H9 (cell line): ENCODE measurements at regions not wholly inside any gene's neighbourhood (a gene's known extent, or its start where the extent isn't known, plus 50 kb on each side); places are given as distances from the start of the nearest gene placed in this dataset.

Source experiments
- DNase-seq: peaks from one replicate; pipeline ENCODE4 v3.0.0-alpha.2; 2017
- H2AFZ ChIP-seq: one replicate; pipeline ENCODE4 v1.6.1; 2013; ENCODE audit warnings: mild to moderate bottlenecking, low read length, control low read depth, moderate library complexity
- H2AK5ac ChIP-seq: 2 replicates; pipeline ENCODE4 v1.6.1; 2013; ENCODE audit warnings: low read length, control low read depth, mixed read lengths; ENCODE audit not compliant: insufficient read length
- H2BK120ac ChIP-seq: one replicate; pipeline ENCODE4 v1.6.1; 2013; ENCODE audit warnings: low read depth, mild to moderate bottlenecking, low read length, control low read depth, inconsistent platforms; ENCODE audit not compliant: poor library complexity, severe bottlenecking
- H2BK12ac ChIP-seq: 2 replicates; pipeline ENCODE4 v1.6.1; 2013; ENCODE audit warnings: low read length, control low read depth, mixed read lengths, low read depth; ENCODE audit not compliant: insufficient read length
- H2BK15ac ChIP-seq: 2 replicates; pipeline ENCODE4 v1.6.1; 2013; ENCODE audit warnings: low read depth, low read length, control low read depth
- H2BK20ac ChIP-seq: one replicate; pipeline ENCODE4 v1.6.1; 2013; ENCODE audit warnings: low read depth, mild to moderate bottlenecking, low read length, control low read depth, inconsistent platforms; ENCODE audit not compliant: poor library complexity, severe bottlenecking
- H2BK5ac ChIP-seq: 2 replicates; pipeline ENCODE4 v1.6.1; 2013; ENCODE audit warnings: low read length, control low read depth, mixed read lengths; ENCODE audit not compliant: insufficient read length
- H3K14ac ChIP-seq: 2 replicates; pipeline ENCODE4 v1.6.1; 2013; ENCODE audit warnings: low read length, control low read depth; ENCODE audit not compliant: insufficient read depth
- H3K18ac ChIP-seq: 2 replicates; pipeline ENCODE4 v1.6.1; 2013; ENCODE audit warnings: low read depth, mild to moderate bottlenecking, mixed read lengths, low read length, control low read depth; ENCODE audit not compliant: insufficient read length
- H3K23ac ChIP-seq: 2 replicates; pipeline ENCODE4 v1.6.1; 2013; ENCODE audit warnings: low read length, control low read depth, mixed read lengths, low read depth; ENCODE audit not compliant: insufficient read length
- H3K23me2 ChIP-seq: 2 replicates; pipeline ENCODE4 v1.6.1; 2013; ENCODE audit warnings: low read depth, mild to moderate bottlenecking, mixed read lengths, low read length, control low read depth; ENCODE audit not compliant: insufficient read length, poor library complexity, severe bottlenecking
- H3K27ac ChIP-seq: 2 replicates; pipeline ENCODE4 v1.5.1; 2013; ENCODE audit warnings: low read length, control low read depth, mixed read lengths, low read depth; ENCODE audit not compliant: insufficient read length
- H3K27me3 ChIP-seq: 2 replicates; pipeline ENCODE4 v1.6.1; 2013; ENCODE audit warnings: low read length, control low read depth, inconsistent platforms; ENCODE audit not compliant: insufficient read depth
- H3K4ac ChIP-seq: 2 replicates; pipeline ENCODE4 v1.6.1; 2013; ENCODE audit warnings: low read depth, mild to moderate bottlenecking, control low read depth, inconsistent platforms, low read length, moderate library complexity
- H3K4me1 ChIP-seq: 2 replicates; pipeline ENCODE4 v1.6.1; 2013; ENCODE audit warnings: low read length, control low read depth, inconsistent platforms; ENCODE audit not compliant: insufficient read depth
- H3K4me2 ChIP-seq: 2 replicates; pipeline ENCODE4 v1.6.1; 2013; ENCODE audit warnings: low read length, control low read depth, mixed read lengths; ENCODE audit not compliant: insufficient read length, insufficient read depth
- H3K56ac ChIP-seq: 2 replicates; pipeline ENCODE4 v1.6.1; 2013; ENCODE audit warnings: low read depth, mild to moderate bottlenecking, mixed read lengths, low read length, control low read depth; ENCODE audit not compliant: insufficient read length
- H3K79me1 ChIP-seq: 2 replicates; pipeline ENCODE4 v1.6.1; 2013; ENCODE audit warnings: low read depth, mild to moderate bottlenecking, moderate library complexity, low read length, control low read depth, inconsistent platforms; ENCODE audit not compliant: insufficient read depth, poor library complexity, severe bottlenecking
- H3K79me2 ChIP-seq: 2 replicates; pipeline ENCODE4 v1.6.1; 2013; ENCODE audit warnings: low read length, control low read depth, inconsistent platforms; ENCODE audit not compliant: insufficient read depth
- H3K9ac ChIP-seq: 2 replicates; pipeline ENCODE4 v1.6.1; 2013; ENCODE audit warnings: low read length, control low read depth, mixed read lengths; ENCODE audit not compliant: insufficient read length; ENCODE audit errors: extremely low read depth
- H3K9me3 ChIP-seq: one replicate; pipeline ENCODE4 v1.6.1; 2013; ENCODE audit warnings: low read depth, low read length, inconsistent platforms; ENCODE audit not compliant: control insufficient read depth
- H3T11ph ChIP-seq: one replicate; pipeline ENCODE4 v1.6.1; 2013; ENCODE audit warnings: mild to moderate bottlenecking, low read length, control low read depth, inconsistent platforms
- H4K20me1 ChIP-seq: one replicate; pipeline ENCODE4 v1.6.1; 2013; ENCODE audit not compliant: control insufficient read depth, insufficient read length, insufficient read depth
- H4K5ac ChIP-seq: 2 replicates; pipeline ENCODE4 v1.6.1; 2013; ENCODE audit warnings: low read depth, mild to moderate bottlenecking, mixed read lengths, low read length, control low read depth; ENCODE audit not compliant: insufficient read length
- H4K8ac ChIP-seq: replicated peaks from 2 replicates; pipeline ENCODE4 v1.6.1; 2013; ENCODE audit warnings: low read length, control low read depth, mixed read lengths, low read depth; ENCODE audit not compliant: insufficient read length
- H4K91ac ChIP-seq: 2 replicates; pipeline ENCODE4 v1.6.1; 2013; ENCODE audit warnings: low read depth, mild to moderate bottlenecking, moderate library complexity, mixed read lengths, low read length, control low read depth; ENCODE audit not compliant: insufficient read length
- H3K27ac Mint-ChIP-seq, 3 experiments: 2 replicates in 2 of 3; 3 replicates in 1 of 3; pipeline ENCODE4 v1.8.0; 2020 to 2021; ENCODE audit warnings: mixed read lengths in 3 of 3, mild to moderate bottlenecking in 1 of 3, moderate library complexity in 1 of 3
- H3K27me3 Mint-ChIP-seq: 2 replicates; pipeline ENCODE4 v1.8.0; 2021; ENCODE audit warnings: low read depth, mild to moderate bottlenecking, moderate library complexity, mixed read lengths
- H3K36me3 Mint-ChIP-seq, 3 experiments: 2 replicates in 2 of 3; 3 replicates in 1 of 3; pipeline ENCODE4 v1.8.0; 2020 to 2021; ENCODE audit warnings: low read depth in 3 of 3, mixed read lengths in 3 of 3; ENCODE audit not compliant: insufficient read depth in 1 of 3
- H3K4me1 Mint-ChIP-seq, 2 experiments: 2 replicates each; pipeline ENCODE4 v1.8.0; 2020; ENCODE audit warnings: mixed read lengths in 2 of 2
- H3K4me3 Mint-ChIP-seq, 2 experiments: 2 replicates in 1 of 2; 3 replicates in 1 of 2; pipeline ENCODE4 v1.8.0; 2020 to 2021; ENCODE audit warnings: mild to moderate bottlenecking in 2 of 2, mixed read lengths in 2 of 2, moderate library complexity in 1 of 2
- H3K9me3 Mint-ChIP-seq, 2 experiments: 2 replicates in 1 of 2; 3 replicates in 1 of 2; pipeline ENCODE4 v1.8.0; 2020; ENCODE audit warnings: mild to moderate bottlenecking in 2 of 2, mixed read lengths in 2 of 2, moderate library complexity in 1 of 2
- WGBS: extraction: QIAGEN DNeasy Blood & Tissue Kit; methylation state at CpG from one replicate; pipeline ENCODE4 v1.1.7; 2013; ENCODE audit warnings: missing lambda C conversion rate, low lambda C conversion rate, mixed read lengths; ENCODE audit not compliant: insufficient read length; ENCODE audit errors: extremely low coverage; 5-methylcytosine and 5-hydroxymethylcytosine counted together
- TF ChIP-seq, protein P1 (sequence below): fragments of 200-600 bp; sonication (generic); conservative IDR thresholded peaks from 3 replicates; pipeline ENCODE4 v1.8.0; 2021; ENCODE audit warnings: antibody characterized with exemption, mild to moderate bottlenecking

- H4K5ac ChIP-seq = no peak overlapping the region
- DNase-seq = no peak
- no peak overlapping the region for H3K56ac ChIP-seq
- no peaks in the 10 kb centered on the region; the same call in 1 of the 2 replicates for H3K4me1 ChIP-seq
- H2BK120ac ChIP-seq = no peak overlapping the region
- no peak overlapping the region for H2AFZ ChIP-seq
- H3K27me3 ChIP-seq = no peaks in the 10 kb centered on the region
- TF ChIP-seq, protein P1, sequence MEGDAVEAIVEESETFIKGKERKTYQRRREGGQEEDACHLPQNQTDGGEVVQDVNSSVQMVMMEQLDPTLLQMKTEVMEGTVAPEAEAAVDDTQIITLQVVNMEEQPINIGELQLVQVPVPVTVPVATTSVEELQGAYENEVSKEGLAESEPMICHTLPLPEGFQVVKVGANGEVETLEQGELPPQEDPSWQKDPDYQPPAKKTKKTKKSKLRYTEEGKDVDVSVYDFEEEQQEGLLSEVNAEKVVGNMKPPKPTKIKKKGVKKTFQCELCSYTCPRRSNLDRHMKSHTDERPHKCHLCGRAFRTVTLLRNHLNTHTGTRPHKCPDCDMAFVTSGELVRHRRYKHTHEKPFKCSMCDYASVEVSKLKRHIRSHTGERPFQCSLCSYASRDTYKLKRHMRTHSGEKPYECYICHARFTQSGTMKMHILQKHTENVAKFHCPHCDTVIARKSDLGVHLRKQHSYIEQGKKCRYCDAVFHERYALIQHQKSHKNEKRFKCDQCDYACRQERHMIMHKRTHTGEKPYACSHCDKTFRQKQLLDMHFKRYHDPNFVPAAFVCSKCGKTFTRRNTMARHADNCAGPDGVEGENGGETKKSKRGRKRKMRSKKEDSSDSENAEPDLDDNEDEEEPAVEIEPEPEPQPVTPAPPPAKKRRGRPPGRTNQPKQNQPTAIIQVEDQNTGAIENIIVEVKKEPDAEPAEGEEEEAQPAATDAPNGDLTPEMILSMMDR = no peak
- Mint-ChIP-seq H3K9me3 (no peaks in the 10 kb centered on the region; a peak in 2 of 5 replicates), H3K4me3 (no peak overlapping the region), H3K27ac (no peak overlapping the region), H3K36me3 (no peaks in the 10 kb centered on the region), H3K27me3 (peaks cover 5% of the 10 kb centered on the region), H3K4me1 (peaks cover 12 to 14% of the 10 kb centered on the region in 2 experiments)
- H3T11ph ChIP-seq = no peak overlapping the region
- H3K27ac ChIP-seq = no peak overlapping the region
- H4K8ac ChIP-seq = no peak overlapping the region
- no CpG with 5 or more reads among the region's 1 CpG for WGBS
- no peak overlapping the region for H3K23ac ChIP-seq
- no peaks in the 10 kb centered on the region for H3K79me2 ChIP-seq
- H3K79me1 ChIP-seq = no peaks in the 10 kb centered on the region
- no peak overlapping the region for H3K9ac ChIP-seq
- no peak overlapping the region for H2BK12ac ChIP-seq
- H2AK5ac ChIP-seq = no peak overlapping the region
- no peak overlapping the region for H2BK15ac ChIP-seq
- no peaks in the 10 kb centered on the region for H3K23me2 ChIP-seq
- H3K4me2 ChIP-seq = no peak overlapping the region
- H4K20me1 ChIP-seq = no peaks in the 10 kb centered on the region
- H2BK20ac ChIP-seq = no peak overlapping the region
- H3K14ac ChIP-seq = peak overlapping the region; percentile 29; the same call in 1 of the 2 replicates
- H4K91ac ChIP-seq = no peak overlapping the region
- H3K18ac ChIP-seq = no peak overlapping the region
- H3K4ac ChIP-seq = no peak overlapping the region
- H2BK5ac ChIP-seq = no peak overlapping the region
- no peaks in the 10 kb centered on the region for H3K9me3 ChIP-seq
Measured at GRCh38 chr10:78318305-78318704, 284.6 kb downstream of the RPS24 start.
